ENCODE measurements at regions not wholly inside any gene's neighbourhood (a gene's known extent, or its start where the extent isn't known, plus 50 kb on each side); places are given as distances from the start of the nearest gene placed in this dataset.
"Not testable (repeated sequence)": the region's sequence is repeated elsewhere in the genome, so short reads cannot be mapped to it uniquely, and the experiment has no call there.

DNA sequence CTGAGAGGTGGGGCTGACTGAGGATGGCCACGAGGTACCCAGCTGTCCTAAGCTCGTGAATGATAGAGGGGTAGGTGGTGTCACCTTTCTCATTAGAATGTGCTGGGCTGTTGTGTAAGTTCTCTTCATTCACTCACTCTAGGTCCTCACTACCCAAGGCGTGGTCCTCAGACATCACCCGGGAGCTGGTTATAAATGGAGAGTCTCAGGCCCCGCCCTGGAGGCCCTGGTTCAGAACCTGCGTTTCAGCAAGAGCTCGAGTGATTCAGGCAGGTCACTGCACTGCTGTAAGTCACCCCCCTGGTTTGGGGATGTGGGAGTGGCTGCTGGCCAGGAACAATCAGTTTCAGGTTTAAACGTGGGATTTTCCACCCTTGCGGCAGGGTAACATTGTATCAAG is 139.8 kb downstream of the FOXL1 start:
- no peak for DNase-seq

GRCh38 chr16:86722970-86723369 is 144.6 kb downstream of the FOXL1 start:
- DNase-seq = no peak

GRCh38 chr16:86723689-86724088 is 145.3 kb downstream of the FOXL1 start:
- DNase-seq = no peak

DNA sequence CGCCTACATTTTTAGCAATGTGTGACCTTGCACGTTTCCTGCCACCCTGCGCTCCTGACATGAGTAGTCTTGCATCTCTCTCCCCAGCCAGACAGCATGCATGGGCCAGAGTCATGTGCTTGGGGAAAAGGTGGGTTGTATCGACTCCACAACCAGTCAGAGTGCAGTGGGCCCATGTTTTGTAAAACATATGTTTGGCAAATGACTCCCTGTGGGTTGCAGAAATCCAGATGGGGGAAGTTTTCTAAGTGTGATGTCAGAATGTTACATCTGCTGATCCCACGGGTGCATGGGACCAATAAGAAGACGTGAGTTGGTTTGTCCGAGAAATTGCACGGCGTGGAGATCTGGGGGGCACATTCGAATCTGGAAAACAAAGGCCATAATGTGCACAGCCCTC is 147.1 kb downstream of the FOXL1 start:
- DNase-seq = no peak

GRCh38 chr16:86726340-86726739 is 148.0 kb downstream of the FOXL1 start:
- DNase-seq = no peak

DNA sequence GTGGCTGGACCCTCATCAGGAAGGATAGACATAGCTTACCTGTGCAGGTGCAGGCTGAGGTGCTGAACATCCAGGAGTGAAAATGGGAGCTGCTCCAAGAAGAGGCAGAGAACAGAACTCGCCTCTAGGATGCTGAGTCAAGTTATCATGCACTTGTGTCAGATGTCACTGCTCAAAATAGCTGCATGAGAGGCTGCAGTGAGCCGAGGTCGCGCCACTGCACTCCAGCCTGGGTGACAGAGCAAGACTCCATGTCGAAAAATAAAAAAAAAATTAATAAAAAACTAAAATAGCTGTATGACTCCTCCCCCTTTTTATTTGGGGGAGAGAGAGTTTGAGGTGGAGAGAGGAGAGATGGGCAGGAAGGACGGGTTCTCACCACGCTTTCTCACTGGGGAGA is 148.8 kb downstream of the FOXL1 start:
- DNase-seq = no peak

- no peak for DNase-seq
These were observed 149.3 kb downstream of the FOXL1 start for GRCh38 chr16:86727632-86728031.

- no peak for DNase-seq
These were observed 151.3 kb downstream of the FOXL1 start for GRCh38 chr16:86729686-86730085.

DNA sequence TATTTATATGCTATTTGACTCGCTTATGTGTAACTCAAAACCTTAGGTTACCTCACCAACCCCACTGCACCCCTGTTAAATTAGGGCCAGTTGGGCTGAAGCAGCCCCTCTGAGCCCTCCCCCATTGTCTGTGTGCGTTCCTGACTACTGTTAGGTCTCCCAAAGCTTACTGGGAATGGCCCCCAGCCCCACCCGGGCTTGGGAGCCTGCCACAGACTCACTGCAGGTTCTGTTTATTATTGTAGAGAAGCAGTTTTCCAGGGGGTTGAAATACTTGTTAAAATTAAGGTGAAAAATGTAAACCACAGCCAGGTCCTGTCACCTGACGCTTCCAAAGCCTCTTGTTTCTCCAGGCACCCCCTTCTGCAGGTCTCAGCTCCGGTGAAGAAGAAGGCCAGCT is 151.7 kb downstream of the FOXL1 start:
- DNase-seq = no peak

- DNase-seq = no peak
These were observed 152.2 kb downstream of the FOXL1 start for GRCh38 chr16:86730597-86730996.

DNA sequence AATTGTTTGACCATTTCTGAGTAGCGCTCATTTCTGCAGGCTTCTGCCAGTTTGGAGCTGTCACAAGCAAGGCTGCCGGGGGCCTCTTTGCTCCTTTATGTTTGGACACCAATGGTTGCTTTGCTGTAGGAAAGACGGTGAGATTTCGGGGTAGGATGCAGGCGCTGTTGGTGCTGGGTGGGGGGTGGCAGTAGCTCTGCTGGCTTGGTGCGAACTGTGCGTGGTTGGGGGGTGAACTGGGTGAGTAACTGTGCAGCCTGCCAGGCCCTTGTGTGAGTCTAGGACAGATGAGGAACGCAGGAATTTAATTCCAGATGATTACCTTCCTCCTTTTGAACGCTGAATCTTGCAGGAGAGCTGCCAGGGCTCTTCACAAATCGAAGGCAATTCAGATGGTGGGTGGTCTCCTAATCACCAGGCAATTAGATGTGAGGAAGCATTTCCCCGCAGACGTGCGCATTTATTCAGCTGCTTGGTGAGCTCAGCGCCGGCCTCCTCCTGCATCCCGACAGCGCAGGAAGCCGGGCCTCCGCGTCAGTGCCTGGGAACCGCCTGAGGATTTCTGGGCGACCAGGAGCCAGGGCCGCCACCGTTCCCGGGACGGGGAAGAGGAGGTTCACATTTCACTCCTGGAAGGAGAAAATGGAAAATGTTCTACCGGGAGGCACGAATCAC is 154.4 kb downstream of the FOXL1 start:
- DNase-seq = no peak

- DNase-seq = no peak
These were observed 155.4 kb downstream of the FOXL1 start for GRCh38 chr16:86733546-86734254.

DNA sequence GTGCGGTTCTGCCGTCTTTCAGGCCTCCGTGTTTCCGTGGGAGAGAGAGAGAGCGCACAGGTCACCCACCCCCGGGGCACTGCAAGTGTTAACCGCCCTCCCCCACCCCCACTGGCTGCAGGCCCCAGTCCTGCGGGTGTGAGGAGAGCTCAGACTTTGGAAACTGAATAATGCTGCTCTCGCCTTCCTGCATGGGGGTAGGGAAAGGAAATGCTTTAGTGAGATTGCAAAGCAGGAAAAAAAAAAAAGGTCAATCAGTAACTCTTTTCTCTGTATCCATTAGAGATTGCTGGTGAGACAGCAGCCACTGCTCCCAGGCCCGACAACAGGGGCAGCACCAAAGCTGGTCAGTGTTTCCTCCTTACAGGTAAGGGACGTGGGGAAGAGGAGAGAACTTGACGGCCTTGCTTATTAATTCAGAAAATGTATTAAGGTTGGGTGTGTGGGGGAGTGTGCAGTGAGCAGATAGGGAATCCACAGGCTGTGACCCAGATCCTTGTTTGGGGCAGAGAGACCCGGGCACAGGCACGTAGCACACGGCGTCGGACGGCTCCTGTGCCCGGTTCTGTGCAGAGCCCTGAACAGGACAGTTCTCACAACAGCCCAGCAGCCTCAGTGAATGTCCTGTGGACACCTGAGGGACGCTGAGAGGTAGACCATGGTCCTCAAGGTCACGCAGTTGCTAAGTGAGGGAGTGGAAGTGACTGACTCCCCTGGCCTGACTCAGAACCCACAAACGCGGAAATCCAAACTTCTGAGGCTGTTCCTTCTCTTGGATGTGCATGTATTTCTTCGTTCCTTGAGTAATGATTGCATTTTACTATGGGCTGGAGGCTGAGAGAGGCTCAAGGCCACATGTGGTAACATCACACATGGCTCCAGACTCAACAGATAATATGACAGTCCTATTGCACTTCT is 156.5 kb downstream of the FOXL1 start:
- DNase-seq = no peak

DNA sequence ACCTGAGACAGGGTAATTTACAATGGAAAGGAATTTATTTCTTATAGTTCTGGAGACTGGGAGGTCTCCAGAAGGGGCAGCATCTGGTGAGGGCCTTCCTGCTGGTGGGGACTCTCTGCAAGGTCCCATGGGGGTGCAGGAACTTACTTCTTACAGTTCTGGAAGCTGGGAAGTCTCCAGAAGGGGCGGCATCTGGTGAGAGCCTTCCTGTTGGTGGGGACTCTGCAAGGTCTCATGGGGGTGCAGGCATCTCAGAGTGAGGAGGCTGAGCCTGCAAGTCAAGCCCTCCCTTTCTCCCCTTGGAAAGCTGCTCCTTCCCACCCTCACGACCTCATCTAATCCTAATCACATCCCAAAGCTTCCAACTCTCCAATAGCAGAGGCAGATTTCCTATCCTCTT is 157.4 kb downstream of the FOXL1 start:
- no peak for DNase-seq

DNA sequence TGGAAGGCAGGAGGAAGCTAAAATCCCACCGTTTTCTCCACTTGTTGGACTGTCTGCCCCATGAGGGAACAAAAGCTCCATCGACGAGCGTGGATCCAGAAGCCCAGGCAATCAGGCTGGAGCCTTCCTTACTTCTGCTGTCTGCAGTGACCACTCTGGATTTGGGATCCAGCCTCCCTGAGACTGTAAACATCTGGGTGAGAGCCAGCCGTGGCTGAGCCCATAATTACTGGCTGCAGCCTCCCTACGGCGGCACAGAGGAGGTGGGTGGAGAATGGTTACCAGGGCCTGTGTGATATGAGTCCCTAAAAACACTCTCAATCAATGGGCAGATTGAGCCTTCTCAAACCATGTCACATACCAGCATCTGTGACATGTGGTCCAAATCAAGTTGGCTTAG is 158.2 kb downstream of the FOXL1 start:
- no peak for DNase-seq

DNA sequence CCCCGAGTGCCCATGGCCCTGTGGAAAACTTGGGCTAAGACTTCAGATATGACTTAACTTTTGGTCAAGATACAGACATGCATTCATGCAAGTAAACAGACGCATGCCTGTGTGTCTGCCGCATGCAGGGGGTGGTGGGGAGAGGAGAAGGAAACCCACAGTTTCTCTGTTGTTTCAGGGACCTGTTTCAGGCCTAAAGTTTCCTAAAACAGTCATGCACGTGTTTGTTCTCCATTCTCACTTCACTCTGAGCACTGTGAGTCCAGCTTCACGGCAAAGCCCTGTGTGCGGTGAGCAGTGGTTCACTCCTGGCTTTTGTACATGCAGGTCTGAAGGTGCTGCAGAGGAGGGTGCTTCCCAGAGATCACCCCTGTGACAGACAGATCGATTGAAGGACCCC is 158.7 kb downstream of the FOXL1 start:
- no peak for DNase-seq

DNA sequence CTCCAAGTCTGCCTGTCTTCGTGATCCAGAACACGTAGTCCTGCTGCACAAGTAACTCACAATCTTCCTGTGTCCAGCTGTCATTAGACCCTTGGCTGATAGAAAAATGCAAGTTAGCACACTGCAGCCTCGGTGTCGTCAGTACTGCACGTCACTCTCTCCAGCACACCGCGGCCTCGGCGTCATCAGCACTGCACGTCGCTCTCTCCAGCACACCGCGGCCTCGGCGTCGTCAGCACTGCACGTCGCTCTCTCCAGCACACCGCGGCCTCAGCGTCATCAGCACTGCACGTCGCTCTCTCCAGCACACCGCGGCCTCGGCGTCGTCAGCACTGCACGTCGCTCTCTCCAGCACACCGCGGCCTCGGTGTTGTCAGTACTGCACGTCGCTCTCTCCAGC is 160.0 kb downstream of the FOXL1 start:
- not testable (repeated sequence) for DNase-seq

DNA sequence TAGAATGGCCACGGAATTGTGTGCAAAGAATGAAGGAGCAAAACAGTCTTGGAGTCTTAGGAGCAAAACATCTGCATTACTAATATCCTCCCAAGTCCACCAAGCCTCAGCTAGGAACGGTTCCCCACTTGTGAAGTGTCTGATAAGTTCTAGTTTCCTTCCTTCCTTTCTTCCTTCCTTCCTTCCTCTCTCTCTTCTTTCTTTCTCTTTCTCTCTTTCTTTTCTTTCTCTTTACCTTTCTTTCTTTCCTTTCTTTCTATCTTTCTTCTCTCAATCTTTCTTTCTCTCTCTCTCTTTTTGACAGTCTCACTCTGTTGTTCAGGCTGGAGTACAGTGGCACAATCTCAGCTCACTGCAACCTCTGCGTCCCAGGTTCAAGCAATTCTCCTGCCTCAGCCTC is 160.8 kb downstream of the FOXL1 start:
- no peak for DNase-seq

DNA sequence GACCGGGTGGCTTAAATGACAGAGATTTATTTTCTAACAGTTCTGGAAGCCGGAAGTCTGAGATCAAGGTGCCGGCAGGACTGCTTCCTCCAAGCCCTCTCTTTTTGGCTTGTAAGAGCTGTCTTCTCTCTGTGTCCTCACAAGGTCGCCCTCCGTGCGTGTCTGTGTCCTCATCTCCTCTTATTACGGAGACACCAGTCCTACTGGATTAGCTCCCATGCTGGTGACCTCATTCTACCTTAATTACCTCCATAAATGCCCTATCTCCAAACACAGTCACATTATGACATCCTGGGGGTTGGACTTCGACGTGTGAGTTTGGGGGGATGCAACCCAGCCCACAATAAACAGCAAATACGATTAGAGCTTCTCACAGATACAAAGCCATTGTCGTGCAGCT is 161.5 kb downstream of the FOXL1 start:
- DNase-seq = no peak

- DNase-seq = no peak
These were observed 161.9 kb downstream of the FOXL1 start for GRCh38 chr16:86740298-86740697.

- DNase-seq = no peak
These were observed 162.8 kb downstream of the FOXL1 start for GRCh38 chr16:86740906-86741799.

GRCh38 chr16:86747761-86748160 is 169.4 kb downstream of the FOXL1 start:
- DNase-seq = no peak

DNA sequence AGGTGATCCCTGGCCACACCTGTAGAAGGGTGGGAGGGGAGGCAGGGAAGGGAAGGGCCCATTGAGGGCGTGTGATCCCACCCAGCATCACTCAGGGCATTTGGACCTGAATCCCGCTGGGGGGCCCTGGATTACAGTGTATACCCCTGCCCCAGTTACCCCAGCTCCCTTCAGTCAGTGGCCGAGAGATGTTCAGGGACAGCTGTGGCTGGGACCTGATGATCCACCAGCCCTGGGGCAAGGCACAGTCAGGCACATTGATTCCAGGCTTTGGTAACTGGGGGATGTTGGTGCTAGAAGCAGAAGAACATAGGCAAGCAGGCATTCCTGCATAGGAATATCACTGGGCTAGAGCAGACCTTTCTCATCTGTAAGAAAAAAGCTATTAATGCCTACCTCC is 170.3 kb downstream of the FOXL1 start:
- no peak for DNase-seq
